ENCODE measurements at regions not wholly inside any gene's neighbourhood (a gene's known extent, or its start where the extent isn't known, plus 50 kb on each side); places are given as distances from the start of the nearest gene placed in this dataset.

GRCh38 chr5:130616161-130616560 is 548.9 kb downstream of the HINT1 start:
- TF ChIP-seq CTCF (IDR thresholded peaks at IDR 0.05) = no peak
- TF ChIP-seq FOXJ3 (CRISPR knock-in tag; IDR thresholded peaks at IDR 0.05) = no peak
